SIG-M5 treated with dmso at 0.1 percent for 504 hours (cell line): ENCODE measurements at regions not wholly inside any gene's neighbourhood (a gene's known extent, or its start where the extent isn't known, plus 50 kb on each side); places are given as distances from the start of the nearest gene placed in this dataset.
A peak's percentile ranks its signal among the peaks of the same experiment; 100 is the strongest.
"Not testable (repeated sequence)": the region's sequence is repeated elsewhere in the genome, so short reads cannot be mapped to it uniquely, and the experiment has no call there.

Source experiments
- DNase-seq: peaks from one replicate; lab custom pipeline; 2025; ENCODE audit not compliant: unreplicated experiment; lab: John Stamatoyannopoulos, UW

DNA sequence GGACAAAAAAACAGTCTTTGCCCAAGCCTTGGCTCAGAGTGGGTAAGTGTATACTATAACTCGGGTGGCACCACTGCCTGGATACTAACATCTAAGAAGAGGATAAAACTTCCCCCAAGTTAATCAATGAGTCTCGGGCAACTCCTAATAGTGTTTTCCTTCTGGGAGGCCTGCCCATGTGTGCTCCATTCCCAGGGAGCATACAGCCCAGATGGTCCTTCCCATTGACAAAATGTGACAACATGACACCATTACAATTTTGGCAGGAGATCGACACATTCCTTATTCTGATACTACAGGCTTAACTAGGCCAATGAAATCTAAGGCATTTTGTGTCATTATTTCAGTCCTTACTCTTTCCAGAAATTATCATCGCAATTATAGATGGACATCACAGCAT is 52.7 kb upstream of the CRIM1 start:
- DNase-seq: no peak

DNA sequence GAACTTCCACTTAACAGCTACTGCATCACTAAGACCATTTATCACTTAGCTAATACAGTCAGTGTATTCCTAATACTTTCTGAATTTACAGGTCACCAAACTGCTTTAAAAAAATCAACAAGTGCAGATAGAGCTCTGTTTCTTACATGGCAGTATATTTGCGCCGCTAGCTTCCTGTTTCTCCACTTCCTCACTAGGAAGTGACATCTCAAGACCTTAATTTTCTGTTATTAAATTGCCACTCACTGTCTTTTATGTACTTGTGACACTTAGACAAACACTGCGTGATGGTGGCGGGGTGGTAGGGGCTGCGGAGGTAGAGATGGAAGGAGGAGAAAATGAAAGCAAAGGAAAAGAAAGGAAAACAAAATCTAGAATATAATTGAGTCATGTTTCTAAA is 53.7 kb upstream of the CRIM1 start:
- DNase-seq: no peak

- no peak for DNase-seq
Measured at GRCh38 chr2:36300697-36301096, 54.9 kb upstream of the CRIM1 start.

- no peak for DNase-seq
Measured at GRCh38 chr2:36296798-36297197, 58.8 kb upstream of the CRIM1 start.

DNA sequence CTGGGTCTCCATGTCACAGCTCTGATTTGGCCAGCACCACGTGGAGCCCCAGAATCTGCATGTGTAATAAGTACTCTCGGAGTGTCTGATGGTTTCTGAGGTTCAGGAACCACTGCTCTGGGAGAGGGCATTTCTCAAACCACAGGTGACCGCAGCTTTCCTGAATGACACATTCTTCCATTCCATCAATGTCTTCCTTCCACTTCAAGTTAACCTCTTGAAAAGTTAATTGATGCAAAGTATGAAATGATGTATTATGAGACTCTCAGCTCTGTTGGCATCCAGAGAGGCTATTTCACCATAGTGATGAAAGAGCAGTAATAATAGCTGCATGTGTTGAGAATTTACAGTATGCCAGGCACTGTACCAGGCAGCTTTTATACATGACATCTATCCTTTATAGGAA is 61.3 kb upstream of the CRIM1 start:
- no peak for DNase-seq

DNA sequence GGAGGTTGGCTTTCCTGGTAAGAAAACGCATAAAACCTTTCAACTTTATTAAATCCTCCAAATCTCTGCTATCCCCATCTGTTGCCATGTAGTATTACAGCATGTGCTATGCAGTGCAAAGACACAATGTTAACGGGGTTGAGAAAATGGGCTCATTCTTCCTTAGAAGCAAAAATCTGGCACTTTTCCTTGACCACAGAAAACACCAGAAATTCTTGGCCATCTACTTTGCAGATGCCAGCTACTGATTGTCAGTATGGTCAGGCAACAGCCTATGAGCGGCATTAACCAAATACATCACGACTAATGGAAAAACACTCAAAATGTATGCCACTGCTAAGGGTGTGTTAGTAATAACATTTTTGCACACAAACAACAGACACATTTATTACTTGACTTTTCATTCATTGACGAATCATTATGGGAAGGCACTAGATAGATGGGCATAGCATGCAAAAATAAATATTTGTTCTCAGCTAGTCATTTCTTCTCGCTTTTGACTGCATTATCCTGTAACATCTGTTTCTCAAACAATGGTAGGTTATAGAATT is 65.2 kb upstream of the CRIM1 start:
- no peak for DNase-seq

- no peak for DNase-seq
Measured at GRCh38 chr2:36289731-36290130, 65.8 kb upstream of the CRIM1 start.

DNA sequence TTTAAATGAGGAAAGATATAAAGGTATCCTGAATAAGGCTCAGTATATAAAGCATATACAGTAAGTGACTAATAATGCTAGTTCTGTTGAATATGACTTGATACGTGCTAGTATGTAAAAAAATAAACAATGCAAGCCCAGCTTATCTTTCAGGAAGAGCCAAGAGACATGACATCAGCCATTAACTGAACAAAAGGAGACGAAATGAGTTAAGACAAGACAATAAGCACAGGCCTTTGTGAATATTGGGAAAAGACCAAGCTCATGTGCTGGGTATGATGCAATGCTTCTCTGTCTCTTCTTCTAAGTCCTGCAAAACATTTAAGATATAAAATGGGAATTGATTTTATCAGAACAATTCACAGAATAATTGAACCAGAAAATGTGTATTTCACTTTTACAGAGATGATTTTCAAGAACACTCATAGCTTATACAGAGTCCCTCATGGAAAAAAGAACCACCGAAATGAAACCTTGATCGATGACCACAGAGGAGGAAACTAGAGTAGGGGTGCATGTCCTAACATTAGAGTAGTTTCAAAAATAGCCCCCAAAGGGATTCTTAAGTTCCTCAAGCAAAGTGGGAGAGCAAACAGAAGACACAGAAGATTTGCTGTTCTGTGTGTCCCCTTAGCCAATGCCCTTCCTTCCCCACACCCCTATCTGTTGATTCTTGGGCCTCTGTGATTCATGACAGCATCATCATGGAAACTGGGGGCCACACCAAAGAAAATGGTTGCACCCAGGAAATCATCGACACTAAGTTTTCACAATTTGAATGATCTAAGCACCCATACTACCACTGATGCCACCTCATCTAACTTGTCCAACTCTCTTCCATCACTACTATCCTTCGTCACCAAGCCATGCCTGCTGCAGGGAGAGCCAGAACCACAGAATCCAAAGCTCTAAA is 68.0 kb upstream of the CRIM1 start:
- DNase-seq: no peak

DNA sequence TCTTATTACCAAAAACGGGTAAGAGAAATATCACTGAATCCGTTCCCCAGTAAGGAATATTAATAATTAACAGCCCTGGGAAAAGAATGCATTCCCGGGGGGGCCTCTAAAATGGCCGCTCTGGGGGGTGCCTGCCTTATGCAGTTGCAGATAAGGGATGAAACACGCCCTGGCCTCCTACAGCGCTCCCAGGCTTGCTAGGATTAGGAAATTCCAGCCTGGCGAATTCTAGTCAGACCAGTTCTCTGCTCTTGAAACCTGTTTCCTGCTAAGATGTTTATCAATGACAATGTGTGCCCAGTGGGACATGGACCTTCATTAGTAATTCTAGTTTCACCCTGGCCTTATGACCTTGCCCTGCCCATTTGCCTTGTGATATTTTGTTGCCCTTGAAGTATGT is 76.1 kb upstream of the CRIM1 start:
- DNase-seq: not testable (repeated sequence)

DNA sequence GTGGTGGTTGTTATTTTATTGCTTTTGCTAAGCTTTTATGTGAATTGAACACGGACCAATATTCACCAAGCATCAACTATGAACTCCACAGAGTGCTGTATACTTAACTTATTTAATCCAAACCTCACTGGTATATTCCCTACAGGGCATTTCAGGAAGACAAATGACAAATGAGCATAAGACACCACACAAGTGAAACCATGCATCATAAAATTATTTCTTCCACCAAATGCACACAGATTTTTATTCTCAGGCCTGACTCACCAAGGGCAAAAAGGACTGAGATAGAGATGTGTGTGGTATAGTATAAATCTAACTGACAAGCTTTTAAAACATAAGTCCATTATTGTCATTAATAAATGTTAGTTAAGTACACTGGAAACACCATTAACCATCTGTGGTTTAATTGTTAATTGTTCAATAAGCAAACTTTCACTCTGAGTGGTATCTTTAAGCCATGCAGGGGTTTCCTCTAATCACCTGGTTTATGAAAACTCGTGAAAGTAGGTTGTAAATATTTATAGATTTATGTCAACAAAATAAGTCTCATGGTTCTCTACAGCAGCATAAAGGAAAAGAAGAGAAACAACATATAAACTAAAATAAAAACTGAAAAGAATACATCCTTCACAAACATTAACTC is 77.6 kb upstream of the CRIM1 start:
- no peak for DNase-seq

- no peak for DNase-seq
Measured at GRCh38 chr2:36277146-36277808, 78.3 kb upstream of the CRIM1 start.

DNA sequence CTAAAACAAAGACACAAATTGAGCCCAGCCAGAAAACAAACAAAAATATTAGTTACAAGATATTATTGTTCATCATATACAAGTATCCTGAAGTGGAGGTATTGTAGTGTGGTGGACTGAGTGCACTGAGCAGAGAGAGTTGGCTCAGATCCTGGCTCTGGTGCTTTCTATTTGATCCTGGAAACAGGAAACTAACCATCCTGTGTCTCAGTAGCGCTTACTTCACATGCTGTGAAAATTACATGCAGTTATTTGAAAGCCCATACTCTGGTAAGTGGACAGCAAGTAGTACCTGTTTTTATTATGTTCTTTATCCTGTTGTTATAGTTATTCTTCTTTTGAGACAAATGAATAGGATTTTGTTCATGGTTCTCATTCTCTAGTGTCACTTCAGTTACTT is 84.3 kb upstream of the CRIM1 start:
- no peak for DNase-seq

- no peak for DNase-seq
Measured at GRCh38 chr2:36270758-36271157, 84.8 kb upstream of the CRIM1 start.

- no peak for DNase-seq
Measured at GRCh38 chr2:36267194-36267593, 88.4 kb upstream of the CRIM1 start.

- no peak for DNase-seq
Measured at GRCh38 chr2:36266536-36267121, 88.9 kb upstream of the CRIM1 start.

DNA sequence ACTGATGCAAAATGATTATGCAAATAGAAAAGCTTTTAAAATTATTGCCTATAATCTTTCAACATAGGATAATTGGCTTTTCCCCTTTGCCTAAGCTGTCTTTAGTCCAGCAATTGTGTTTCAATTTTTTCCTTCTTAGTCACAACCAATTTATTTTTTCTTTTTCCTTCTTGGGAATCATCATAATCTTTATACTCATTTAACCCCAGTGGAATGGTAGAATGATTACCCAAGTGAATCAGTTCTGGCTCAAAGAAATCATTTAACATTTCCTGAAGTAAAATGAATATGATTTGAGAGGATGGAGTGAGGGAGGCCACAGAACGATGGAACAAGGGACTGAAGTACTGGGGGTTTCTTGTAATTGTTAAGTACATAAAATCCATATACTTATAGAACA is 93.0 kb upstream of the CRIM1 start:
- DNase-seq: no peak

DNA sequence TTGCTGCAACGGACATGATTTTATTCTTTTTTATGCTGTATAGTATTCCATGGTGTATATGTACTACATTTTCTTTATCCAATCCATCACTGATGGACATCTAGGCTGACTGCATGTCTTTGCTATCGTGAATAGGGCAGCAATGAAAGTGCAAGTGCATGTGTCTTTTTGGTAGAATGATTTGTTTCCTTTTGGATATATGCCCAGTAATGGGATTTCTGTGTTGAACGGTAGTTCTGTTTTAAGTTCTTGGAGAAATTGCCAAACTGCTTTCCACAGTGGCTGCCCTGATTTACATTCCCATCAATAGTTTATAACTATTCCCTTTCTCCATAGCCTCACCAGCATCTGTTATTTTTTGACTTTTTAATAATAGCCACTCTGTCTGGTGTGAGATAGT is 99.7 kb upstream of the CRIM1 start:
- DNase-seq: no peak

DNA sequence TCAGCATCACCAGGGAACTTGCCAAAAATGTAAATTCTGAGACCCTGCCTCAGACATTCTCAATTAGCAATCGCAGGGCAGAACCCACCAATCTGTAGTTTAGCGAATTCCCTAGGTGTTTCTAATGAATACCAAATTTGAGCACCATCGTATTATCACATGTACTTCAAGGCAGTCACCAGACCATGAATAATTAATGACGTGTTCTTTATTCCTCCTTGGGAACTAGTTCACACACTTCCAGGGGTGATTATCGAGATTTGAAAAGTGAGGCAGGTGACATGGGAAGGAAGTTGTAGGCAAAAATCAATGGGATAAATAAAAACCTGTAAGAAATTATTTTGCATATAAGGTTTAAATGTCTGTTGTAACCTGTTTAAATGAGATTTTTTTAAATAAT is 102.5 kb upstream of the CRIM1 start:
- DNase-seq: no peak

GRCh38 chr2:36246320-36246990 is 109.1 kb upstream of the CRIM1 start:
- DNase-seq: peak; percentile 21

GRCh38 chr2:36245651-36246050 is 109.9 kb upstream of the CRIM1 start:
- no peak for DNase-seq

DNA sequence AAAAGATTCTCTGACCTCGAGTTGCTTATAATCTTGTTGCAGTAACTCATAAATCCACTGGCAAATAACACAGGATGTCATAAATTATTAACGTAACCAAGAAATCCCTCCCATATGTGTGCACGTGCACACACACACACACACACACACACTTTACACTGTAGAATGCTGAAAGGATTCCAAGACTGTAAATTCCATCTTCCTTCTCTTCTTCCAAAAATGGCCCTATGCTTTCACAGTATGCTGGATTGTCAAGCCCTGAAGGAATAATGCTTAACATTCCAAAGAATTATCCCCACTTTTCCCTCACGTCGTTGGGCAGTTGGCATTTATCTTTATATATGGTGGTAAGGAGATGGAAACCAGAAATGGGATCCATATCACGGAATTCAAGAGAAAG is 117.5 kb upstream of the CRIM1 start:
- no peak for DNase-seq
